ENCODE measurements at regions not wholly inside any gene's neighbourhood (a gene's known extent, or its start where the extent isn't known, plus 50 kb on each side); places are given as distances from the start of the nearest gene placed in this dataset.
"Not testable (repeated sequence)": the region's sequence is repeated elsewhere in the genome, so short reads cannot be mapped to it uniquely, and the experiment has no call there.

- H3K4me1 ChIP-seq = no peaks in the 10 kb centered on the region
- no peaks in the 10 kb centered on the region for H3K36me3 ChIP-seq (ENCODE audit: control insufficient read depth, insufficient read depth, low read length)
- no TSS peak for BruUV-seq (replicated peaks)
- no peak for DNase-seq
- Mint-ChIP-seq H3K27me3 (ENCODE audit: insufficient read depth, unreplicated experiment) (peaks cover 9% of the 10 kb centered on the region), H3K4me1 (ENCODE audit: low read depth, unreplicated experiment) (no peaks in the 10 kb centered on the region), H3K27ac (ENCODE audit: unreplicated experiment) (no peak overlapping the region), H3K9me3 (ENCODE audit: unreplicated experiment) (no peaks in the 10 kb centered on the region), H3K4me3 (ENCODE audit: unreplicated experiment) (no peak overlapping the region), H3K36me3 (ENCODE audit: insufficient read depth, unreplicated experiment) (no peaks in the 10 kb centered on the region)
- ChIA-PET CTCF (no interaction called here), POLR2A (no interaction called here)
- intact Hi-C loops (cut with micrococcal nuclease; ENCODE audit: unreplicated experiment) = no loop called here
- TF ChIP-seq, protein P1, sequence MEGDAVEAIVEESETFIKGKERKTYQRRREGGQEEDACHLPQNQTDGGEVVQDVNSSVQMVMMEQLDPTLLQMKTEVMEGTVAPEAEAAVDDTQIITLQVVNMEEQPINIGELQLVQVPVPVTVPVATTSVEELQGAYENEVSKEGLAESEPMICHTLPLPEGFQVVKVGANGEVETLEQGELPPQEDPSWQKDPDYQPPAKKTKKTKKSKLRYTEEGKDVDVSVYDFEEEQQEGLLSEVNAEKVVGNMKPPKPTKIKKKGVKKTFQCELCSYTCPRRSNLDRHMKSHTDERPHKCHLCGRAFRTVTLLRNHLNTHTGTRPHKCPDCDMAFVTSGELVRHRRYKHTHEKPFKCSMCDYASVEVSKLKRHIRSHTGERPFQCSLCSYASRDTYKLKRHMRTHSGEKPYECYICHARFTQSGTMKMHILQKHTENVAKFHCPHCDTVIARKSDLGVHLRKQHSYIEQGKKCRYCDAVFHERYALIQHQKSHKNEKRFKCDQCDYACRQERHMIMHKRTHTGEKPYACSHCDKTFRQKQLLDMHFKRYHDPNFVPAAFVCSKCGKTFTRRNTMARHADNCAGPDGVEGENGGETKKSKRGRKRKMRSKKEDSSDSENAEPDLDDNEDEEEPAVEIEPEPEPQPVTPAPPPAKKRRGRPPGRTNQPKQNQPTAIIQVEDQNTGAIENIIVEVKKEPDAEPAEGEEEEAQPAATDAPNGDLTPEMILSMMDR (IDR thresholded peaks at IDR 0.05; ENCODE audit: insufficient read depth in 1 of 2, low read depth in 1 of 2, low read length in 1 of 2, severe bottlenecking in 1 of 2, unreplicated experiment in 1 of 2) = no peak
- no peak overlapping the region for H3K4me3 ChIP-seq (ENCODE audit: low read depth, low read length)
- H3K27me3 ChIP-seq (replicated peaks; ENCODE audit: control insufficient read depth, insufficient read depth, low read length) = no peaks in the 10 kb centered on the region
- H3K9me3 ChIP-seq = no peaks in the 10 kb centered on the region
Observed at GRCh38 chr1:37372302-37372701, 102.1 kb upstream of the ZC3H12A start.

DNA sequence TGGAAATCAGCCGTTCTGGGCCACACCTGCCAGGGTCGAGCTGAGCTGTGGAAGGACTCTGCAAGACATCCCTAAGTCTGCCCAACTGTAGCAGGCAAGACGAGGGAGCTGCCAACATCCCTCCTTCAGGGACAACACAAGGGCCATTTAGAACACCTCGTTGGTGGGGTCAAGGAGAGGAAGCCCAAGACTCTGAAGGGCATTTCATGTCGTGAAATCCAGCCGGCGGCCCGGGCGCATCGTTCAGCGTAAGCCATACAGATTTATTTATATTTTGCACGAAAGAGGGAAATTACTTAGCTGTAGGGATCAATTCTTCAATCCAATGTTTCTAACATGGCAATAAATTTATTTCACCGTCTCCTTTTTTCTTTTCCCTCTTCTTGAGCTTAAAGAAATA lies 101.7 kb upstream of the ZC3H12A start:
- no TSS peak for BruUV-seq (replicated peaks)
- DNase-seq = no peak
- H3K36me3 Mint-ChIP-seq (ENCODE audit: insufficient read depth, unreplicated experiment) = no peaks in the 10 kb centered on the region
- Histone ChIP-seq H3K4me3 (ENCODE audit: low read depth, low read length) (no peak overlapping the region), H3K36me3 (ENCODE audit: control insufficient read depth, insufficient read depth, low read length) (no peaks in the 10 kb centered on the region), H3K9me3 (no peaks in the 10 kb centered on the region), H3K4me1 (no peaks in the 10 kb centered on the region), H3K27me3 (replicated peaks; ENCODE audit: control insufficient read depth, insufficient read depth, low read length) (no peaks in the 10 kb centered on the region)
- intact Hi-C loops (cut with micrococcal nuclease; ENCODE audit: unreplicated experiment) = no loop called here
- ChIA-PET POLR2A (no interaction called here), CTCF (interaction anchor here (0.5 kb wide), 1 partner anchor 886 kb away, joined by 3 read pairs; no protein-coding TSS in a partner anchor)
- no peak overlapping the region for H3K27ac Mint-ChIP-seq (ENCODE audit: unreplicated experiment)
- H3K9me3 Mint-ChIP-seq (ENCODE audit: unreplicated experiment) = no peaks in the 10 kb centered on the region
- H3K4me3 Mint-ChIP-seq (ENCODE audit: unreplicated experiment) = no peak overlapping the region
- H3K4me1 Mint-ChIP-seq (ENCODE audit: low read depth, unreplicated experiment) = no peaks in the 10 kb centered on the region
- peaks cover 11% of the 10 kb centered on the region for H3K27me3 Mint-ChIP-seq (ENCODE audit: insufficient read depth, unreplicated experiment)
- TF ChIP-seq, protein P1 (IDR thresholded peaks at IDR 0.05; ENCODE audit: insufficient read depth in 1 of 2, low read depth in 1 of 2, low read length in 1 of 2, severe bottlenecking in 1 of 2, unreplicated experiment in 1 of 2) = no peak

DNA sequence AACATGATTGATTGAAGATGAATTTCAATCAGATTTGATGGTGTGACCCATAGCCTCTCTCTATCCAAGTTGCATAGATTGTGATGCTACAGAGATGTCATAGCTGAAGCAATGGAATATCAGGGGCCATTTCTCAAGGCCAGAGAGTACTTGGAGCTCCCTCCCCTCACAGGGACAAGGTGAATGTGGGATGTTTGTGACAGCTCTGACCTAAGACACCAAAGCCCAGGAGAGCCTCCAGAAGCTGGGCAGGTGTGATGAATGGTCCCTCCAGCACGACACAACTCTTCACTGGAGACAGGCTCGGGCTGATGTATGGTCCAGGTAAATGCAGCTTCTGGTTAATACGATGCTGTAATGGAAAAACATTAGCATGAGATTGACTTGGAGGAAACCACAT lies 101.0 kb upstream of the ZC3H12A start:
- no peak overlapping the region for H3K4me3 ChIP-seq (ENCODE audit: low read depth, low read length)
- BruUV-seq (replicated peaks) = no TSS peak
- Mint-ChIP-seq H3K4me3 (ENCODE audit: unreplicated experiment) (no peak overlapping the region), H3K27me3 (ENCODE audit: insufficient read depth, unreplicated experiment) (peaks cover 18% of the 10 kb centered on the region), H3K36me3 (ENCODE audit: insufficient read depth, unreplicated experiment) (no peaks in the 10 kb centered on the region), H3K4me1 (ENCODE audit: low read depth, unreplicated experiment) (no peaks in the 10 kb centered on the region), H3K9me3 (ENCODE audit: unreplicated experiment) (no peaks in the 10 kb centered on the region), H3K27ac (ENCODE audit: unreplicated experiment) (no peak overlapping the region)
- H3K9me3 ChIP-seq = no peaks in the 10 kb centered on the region
- DNase-seq = no peak
- ChIA-PET CTCF (no interaction called here), POLR2A (no interaction called here)
- intact Hi-C loops (cut with micrococcal nuclease; ENCODE audit: unreplicated experiment) = no loop called here
- no peaks in the 10 kb centered on the region for H3K4me1 ChIP-seq
- no peaks in the 10 kb centered on the region for H3K27me3 ChIP-seq (replicated peaks; ENCODE audit: control insufficient read depth, insufficient read depth, low read length)
- TF ChIP-seq, protein P1 (IDR thresholded peaks at IDR 0.05; ENCODE audit: insufficient read depth in 1 of 2, low read depth in 1 of 2, low read length in 1 of 2, severe bottlenecking in 1 of 2, unreplicated experiment in 1 of 2) = no peak
- H3K36me3 ChIP-seq (ENCODE audit: control insufficient read depth, insufficient read depth, low read length) = no peaks in the 10 kb centered on the region

- H3K9me3 ChIP-seq; H3K4me1 Mint-ChIP-seq (ENCODE audit: low read depth, unreplicated experiment); H3K4me1 ChIP-seq; H3K9me3 Mint-ChIP-seq (ENCODE audit: unreplicated experiment); DNase-seq; BruUV-seq (replicated peaks); H3K4me3 Mint-ChIP-seq (ENCODE audit: unreplicated experiment); H3K36me3 Mint-ChIP-seq (ENCODE audit: insufficient read depth, unreplicated experiment); H3K27me3 ChIP-seq (replicated peaks; ENCODE audit: control insufficient read depth, insufficient read depth, low read length); H3K27ac Mint-ChIP-seq (ENCODE audit: unreplicated experiment); CTCF ChIA-PET; POLR2A ChIA-PET; intact Hi-C loops (cut with micrococcal nuclease; ENCODE audit: unreplicated experiment); H3K4me3 ChIP-seq (ENCODE audit: low read depth, low read length); H3K36me3 ChIP-seq (ENCODE audit: control insufficient read depth, insufficient read depth, low read length): not testable (repeated sequence)
- H3K27me3 Mint-ChIP-seq (ENCODE audit: insufficient read depth, unreplicated experiment) = peaks cover 23% of the 10 kb centered on the region
Observed at GRCh38 chr1:37380546-37380945, 93.8 kb upstream of the ZC3H12A start.

All from Caco-2 (cell line).